Activated naive CD8-positive, alpha-beta T cell treated with anti-CD3 and anti-CD28 coated beads for 36 hours (primary cell): ENCODE measurements at regions not wholly inside any gene's neighbourhood (a gene's known extent, or its start where the extent isn't known, plus 50 kb on each side); places are given as distances from the start of the nearest gene placed in this dataset.
"Not testable (repeated sequence)": the region's sequence is repeated elsewhere in the genome, so short reads cannot be mapped to it uniquely, and the experiment has no call there.

Source experiments
- DNase-seq: peaks from one replicate; pipeline ENCODE4 v3.0.0; 2021
- H3K27ac Mint-ChIP-seq: one replicate; pipeline ENCODE4 v1.8.0; 2022; ENCODE audit warnings: mild to moderate bottlenecking, moderate library complexity, mixed read lengths
- H3K27me3 Mint-ChIP-seq: one replicate; pipeline ENCODE4 v1.8.0; 2022; ENCODE audit warnings: mild to moderate bottlenecking, mixed read lengths
- H3K36me3 Mint-ChIP-seq: one replicate; pipeline ENCODE4 v1.8.0; 2021; ENCODE audit warnings: mild to moderate bottlenecking, mixed read lengths
- H3K4me1 Mint-ChIP-seq: one replicate; pipeline ENCODE4 v1.8.0; 2021; ENCODE audit warnings: mixed read lengths
- H3K4me3 Mint-ChIP-seq: one replicate; pipeline ENCODE4 v1.8.0; 2022; ENCODE audit warnings: mild to moderate bottlenecking, moderate library complexity, mixed read lengths
- H3K9me3 Mint-ChIP-seq: one replicate; pipeline ENCODE4 v1.8.0; 2022; ENCODE audit warnings: mixed read lengths

GRCh38 chr3:110932567-110932966 is 139.0 kb upstream of the NECTIN3 start:
- Mint-ChIP-seq H3K9me3 (no peaks in the 10 kb centered on the region), H3K4me1 (no peaks in the 10 kb centered on the region), H3K27ac (no peak overlapping the region), H3K4me3 (no peak overlapping the region), H3K27me3 (peaks cover 5% of the 10 kb centered on the region), H3K36me3 (no peaks in the 10 kb centered on the region)
- no peak for DNase-seq

GRCh38 chr3:110933821-110934426 is 137.7 kb upstream of the NECTIN3 start:
- H3K4me3 Mint-ChIP-seq, result no peak overlapping the region
- H3K9me3 Mint-ChIP-seq, result no peaks in the 10 kb centered on the region
- peaks cover 5% of the 10 kb centered on the region for H3K27me3 Mint-ChIP-seq
- H3K4me1 Mint-ChIP-seq, result peaks cover 2% of the 10 kb centered on the region
- H3K27ac Mint-ChIP-seq, result no peak overlapping the region
- DNase-seq, result no peak
- H3K36me3 Mint-ChIP-seq, result no peaks in the 10 kb centered on the region

GRCh38 chr3:110938629-110939028 is 133.0 kb upstream of the NECTIN3 start:
- H3K27me3 Mint-ChIP-seq, result peaks cover 5% of the 10 kb centered on the region
- peaks cover 2% of the 10 kb centered on the region for H3K4me1 Mint-ChIP-seq
- no peak overlapping the region for H3K27ac Mint-ChIP-seq
- DNase-seq, result no peak
- H3K4me3 Mint-ChIP-seq, result no peak overlapping the region
- H3K36me3 Mint-ChIP-seq, result no peaks in the 10 kb centered on the region
- peaks cover 2% of the 10 kb centered on the region for H3K9me3 Mint-ChIP-seq

GRCh38 chr3:110940055-110940454 is 131.6 kb upstream of the NECTIN3 start:
- Mint-ChIP-seq H3K27me3 (peaks cover 5% of the 10 kb centered on the region), H3K27ac (no peak overlapping the region), H3K4me1 (peaks cover 2% of the 10 kb centered on the region), H3K36me3 (no peaks in the 10 kb centered on the region), H3K9me3 (peaks cover 7% of the 10 kb centered on the region), H3K4me3 (no peak overlapping the region)
- DNase-seq, result no peak

GRCh38 chr3:110944782-110945181 is 126.8 kb upstream of the NECTIN3 start:
- Mint-ChIP-seq H3K27ac (no peak overlapping the region), H3K9me3 (peaks cover 33% of the 10 kb centered on the region), H3K36me3 (no peaks in the 10 kb centered on the region), H3K27me3 (no peaks in the 10 kb centered on the region), H3K4me1 (no peaks in the 10 kb centered on the region), H3K4me3 (no peak overlapping the region)
- DNase-seq, result no peak

- Mint-ChIP-seq H3K27me3 (no peaks in the 10 kb centered on the region), H3K9me3 (peaks cover 42% of the 10 kb centered on the region), H3K36me3 (no peaks in the 10 kb centered on the region)
Measured at GRCh38 chr3:110946810-110947209, 124.8 kb upstream of the NECTIN3 start.

GRCh38 chr3:110949194-110949593 is 122.4 kb upstream of the NECTIN3 start:
- H3K4me1 Mint-ChIP-seq, H3K4me3 Mint-ChIP-seq, DNase-seq, H3K27me3 Mint-ChIP-seq, H3K36me3 Mint-ChIP-seq, H3K27ac Mint-ChIP-seq: not testable (repeated sequence)
- peaks cover 39% of the 10 kb centered on the region for H3K9me3 Mint-ChIP-seq

More at GRCh38 chr3:110946810-110947209, 124.8 kb upstream of the NECTIN3 start:
- no peak overlapping the region for H3K27ac Mint-ChIP-seq
- no peak overlapping the region for H3K4me3 Mint-ChIP-seq
- H3K4me1 Mint-ChIP-seq, result no peaks in the 10 kb centered on the region
- no peak for DNase-seq

- H3K27me3 Mint-ChIP-seq, result peaks cover 6% of the 10 kb centered on the region
- no peaks in the 10 kb centered on the region for H3K36me3 Mint-ChIP-seq
- H3K27ac Mint-ChIP-seq, result no peak overlapping the region
- DNase-seq, result no peak
- no peak overlapping the region for H3K4me3 Mint-ChIP-seq
- H3K4me1 Mint-ChIP-seq, result no peaks in the 10 kb centered on the region
- peaks cover 3% of the 10 kb centered on the region for H3K9me3 Mint-ChIP-seq
Measured at GRCh38 chr3:110955301-110955880, 116.2 kb upstream of the NECTIN3 start.

GRCh38 chr3:110956081-110956480 is 115.5 kb upstream of the NECTIN3 start:
- Mint-ChIP-seq H3K4me1 (no peaks in the 10 kb centered on the region), H3K36me3 (no peaks in the 10 kb centered on the region), H3K9me3 (no peaks in the 10 kb centered on the region), H3K27ac (no peak overlapping the region), H3K4me3 (no peak overlapping the region), H3K27me3 (peaks cover 7% of the 10 kb centered on the region)
- no peak for DNase-seq

- DNase-seq, result no peak
- peaks cover 7% of the 10 kb centered on the region for H3K27me3 Mint-ChIP-seq
- no peak overlapping the region for H3K27ac Mint-ChIP-seq
- no peaks in the 10 kb centered on the region for H3K4me1 Mint-ChIP-seq
- no peaks in the 10 kb centered on the region for H3K36me3 Mint-ChIP-seq
- H3K9me3 Mint-ChIP-seq, result no peaks in the 10 kb centered on the region
- H3K4me3 Mint-ChIP-seq, result no peak overlapping the region
Measured at GRCh38 chr3:110957247-110958025, 114.2 kb upstream of the NECTIN3 start.

GRCh38 chr3:110958313-110959147 is 113.1 kb upstream of the NECTIN3 start:
- peaks cover under 1% of the 10 kb centered on the region for H3K9me3 Mint-ChIP-seq
- H3K4me3 Mint-ChIP-seq, result no peak overlapping the region
- H3K36me3 Mint-ChIP-seq, result peaks cover under 1% of the 10 kb centered on the region
- no peak overlapping the region for H3K27ac Mint-ChIP-seq
- H3K4me1 Mint-ChIP-seq, result no peaks in the 10 kb centered on the region
- DNase-seq, result no peak
- peaks cover 7% of the 10 kb centered on the region for H3K27me3 Mint-ChIP-seq

GRCh38 chr3:110965976-110966375 is 105.6 kb upstream of the NECTIN3 start:
- Mint-ChIP-seq H3K4me1 (no peaks in the 10 kb centered on the region), H3K4me3 (no peak overlapping the region), H3K9me3 (peaks cover 10% of the 10 kb centered on the region), H3K36me3 (peaks cover 2% of the 10 kb centered on the region), H3K27me3 (peaks cover 9% of the 10 kb centered on the region), H3K27ac (no peak overlapping the region)
- no peak for DNase-seq

GRCh38 chr3:110966966-110967663 is 104.5 kb upstream of the NECTIN3 start:
- no peak for DNase-seq
- Mint-ChIP-seq H3K4me1 (no peaks in the 10 kb centered on the region), H3K9me3 (peaks cover 10% of the 10 kb centered on the region), H3K4me3 (no peak overlapping the region), H3K27ac (no peak overlapping the region), H3K36me3 (peaks cover 2% of the 10 kb centered on the region), H3K27me3 (peaks cover 10% of the 10 kb centered on the region)

GRCh38 chr3:110968076-110968475 is 103.5 kb upstream of the NECTIN3 start:
- no peaks in the 10 kb centered on the region for H3K4me1 Mint-ChIP-seq
- peaks cover 2% of the 10 kb centered on the region for H3K36me3 Mint-ChIP-seq
- H3K4me3 Mint-ChIP-seq, result no peak overlapping the region
- H3K27me3 Mint-ChIP-seq, result peaks cover 15% of the 10 kb centered on the region
- H3K27ac Mint-ChIP-seq, result no peak overlapping the region
- DNase-seq, result no peak
- H3K9me3 Mint-ChIP-seq, result peaks cover 10% of the 10 kb centered on the region
